ENCODE measurements at regions not wholly inside any gene's neighbourhood (a gene's known extent, or its start where the extent isn't known, plus 50 kb on each side); places are given as distances from the start of the nearest gene placed in this dataset.

DNA sequence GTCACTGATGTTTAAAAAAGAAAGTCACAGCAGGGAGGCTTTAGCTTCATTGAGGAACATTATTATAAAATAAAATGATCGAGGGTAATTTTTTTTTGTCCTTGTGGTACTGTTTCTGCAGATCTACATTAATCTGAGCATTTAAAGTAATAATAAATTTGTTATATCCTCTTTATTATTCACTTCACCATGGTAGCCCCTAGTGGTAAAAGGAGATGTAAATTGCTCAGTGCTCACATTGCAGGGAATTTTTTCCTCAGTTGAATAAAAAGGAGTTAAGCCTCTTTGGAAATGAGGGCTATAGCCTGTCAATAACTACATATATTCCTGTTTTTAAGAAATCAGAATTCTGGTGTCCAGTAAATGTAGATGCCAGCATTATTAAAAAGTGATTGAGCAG, 99.7 kb upstream of the VPREB1 start:
- DNase-seq, result no peak

DNA sequence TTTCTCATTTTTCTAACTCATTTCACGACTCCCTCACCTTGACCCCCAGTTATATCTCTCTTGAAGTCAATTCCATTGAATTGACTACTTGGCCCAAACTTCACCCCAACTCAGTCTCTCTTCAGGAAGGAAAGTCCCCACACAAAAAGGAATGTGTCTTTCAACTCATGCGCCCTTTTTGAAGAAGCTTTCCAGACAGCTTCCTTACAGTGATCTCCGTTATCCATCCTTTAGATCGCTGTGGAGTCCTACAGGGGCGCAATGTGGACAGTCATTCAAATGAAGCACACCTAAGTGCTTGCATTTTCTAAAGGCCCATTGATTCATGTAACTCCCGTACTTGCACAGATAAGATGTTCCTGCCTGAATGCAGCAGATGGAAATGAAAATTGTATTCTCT, 101.1 kb upstream of the VPREB1 start:
- DNase-seq, result no peak

DNA sequence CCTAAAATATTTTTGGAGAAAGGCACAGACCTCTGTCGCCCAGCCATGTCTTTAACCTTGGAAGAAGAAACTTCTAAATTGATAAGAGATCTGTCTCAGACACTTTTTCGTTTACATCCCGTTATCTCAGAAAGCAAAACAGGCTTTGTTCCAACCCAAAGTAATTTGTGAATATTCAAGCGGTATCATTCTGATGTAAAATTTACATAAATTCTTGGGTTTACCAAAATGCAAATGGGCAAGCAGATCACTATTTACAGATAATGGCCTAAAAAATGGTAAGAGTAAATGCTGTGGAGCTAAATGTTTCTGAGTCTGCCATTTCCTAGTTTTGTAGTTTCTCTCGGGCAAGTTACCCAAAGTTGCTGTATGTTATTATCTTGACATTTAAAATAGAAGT, 101.9 kb upstream of the VPREB1 start:
- DNase-seq, result no peak

DNA sequence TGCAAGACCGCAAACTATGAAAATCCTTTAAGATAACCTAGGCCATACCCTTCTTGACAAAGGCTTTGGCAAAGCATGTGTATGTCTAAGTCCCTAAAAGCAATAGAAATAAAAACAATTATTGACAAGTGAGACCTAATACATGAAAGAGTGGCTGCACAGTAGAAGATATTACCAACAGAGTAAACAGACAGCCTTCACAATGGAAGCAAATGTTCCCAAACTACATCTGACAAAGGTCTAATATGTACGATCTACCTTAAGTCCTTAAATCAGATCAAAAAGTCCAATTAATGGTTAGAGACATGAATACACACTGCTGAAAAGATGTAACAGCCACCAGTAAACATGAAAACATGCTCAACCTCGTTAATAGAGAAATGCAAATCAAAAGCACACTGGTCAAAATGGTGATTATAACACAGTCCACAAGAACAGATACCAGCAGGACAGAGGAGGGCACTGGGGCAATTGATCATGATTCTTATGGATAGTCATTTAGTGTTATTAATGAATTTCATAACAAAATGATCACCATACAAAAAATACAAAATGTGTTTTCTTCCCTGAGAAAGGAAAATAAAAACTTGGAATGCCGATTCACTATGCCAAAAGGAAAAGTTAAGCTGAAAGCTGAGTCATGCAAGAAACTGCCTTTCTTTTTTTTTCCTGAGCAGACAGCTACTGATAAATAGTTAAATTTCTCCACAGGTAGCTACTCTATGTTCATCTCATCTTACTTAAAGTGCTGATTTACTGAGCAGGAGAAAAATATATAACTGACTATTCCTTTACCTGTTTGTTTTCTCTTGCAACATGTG, 102.6 kb upstream of the VPREB1 start:
- no peak for DNase-seq

DNA sequence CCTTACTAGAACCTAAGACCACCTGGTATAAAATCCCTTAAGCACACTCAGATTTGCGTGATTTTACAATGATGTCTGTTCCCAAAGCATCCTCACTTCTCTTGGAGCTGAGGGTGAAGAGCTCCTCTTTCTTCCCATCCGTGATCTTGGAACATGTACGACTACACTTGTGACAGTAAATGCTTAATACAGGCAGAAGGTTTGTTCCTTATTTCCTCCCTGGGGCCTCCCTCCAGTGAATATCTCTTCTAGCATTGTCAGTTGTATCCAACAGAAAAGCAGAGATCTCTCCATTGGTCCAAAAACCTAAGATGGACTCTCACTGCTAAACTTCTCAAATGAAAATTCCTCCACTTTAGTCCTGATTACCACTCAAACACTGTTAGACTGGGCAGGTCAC, 103.6 kb upstream of the VPREB1 start:
- no peak for DNase-seq

DNA sequence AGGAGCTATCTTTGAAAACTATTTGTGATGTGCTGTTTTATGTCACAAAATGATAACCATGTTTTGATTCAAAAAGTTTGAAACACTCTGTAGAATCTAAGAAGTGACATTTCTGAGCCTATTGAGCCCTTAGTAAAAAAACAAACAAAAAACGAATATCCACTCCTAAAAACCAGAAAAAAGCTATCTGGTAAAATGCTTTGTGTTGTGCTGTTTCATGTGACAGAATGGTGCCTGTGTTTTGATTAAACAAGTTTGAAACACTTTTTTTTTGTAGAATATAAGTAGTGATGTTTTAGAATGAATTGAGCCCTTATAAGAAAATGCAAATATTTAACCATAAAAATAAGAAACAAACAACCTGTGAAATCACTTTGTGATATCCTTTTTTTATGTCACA, 105.2 kb upstream of the VPREB1 start:
- DNase-seq, result no peak

DNA sequence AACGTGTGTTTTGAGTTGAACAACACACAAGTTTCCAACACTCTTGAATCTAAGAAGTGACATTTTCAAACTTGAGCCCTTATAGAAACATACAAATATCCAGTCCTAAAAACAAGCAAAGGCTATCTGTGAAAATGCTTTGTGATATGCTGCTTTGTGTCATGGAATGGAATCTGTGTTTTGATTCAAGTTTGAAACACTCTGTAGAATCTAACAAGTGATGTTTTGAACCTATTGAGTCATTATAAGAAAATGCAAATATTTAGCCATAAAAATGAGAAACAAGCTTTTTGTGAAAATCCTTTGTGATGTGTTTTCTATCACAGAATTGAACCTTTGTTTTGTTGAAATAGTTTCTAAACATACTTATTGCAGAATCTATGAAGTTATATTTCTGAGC, 105.7 kb upstream of the VPREB1 start:
- no peak for DNase-seq

DNA sequence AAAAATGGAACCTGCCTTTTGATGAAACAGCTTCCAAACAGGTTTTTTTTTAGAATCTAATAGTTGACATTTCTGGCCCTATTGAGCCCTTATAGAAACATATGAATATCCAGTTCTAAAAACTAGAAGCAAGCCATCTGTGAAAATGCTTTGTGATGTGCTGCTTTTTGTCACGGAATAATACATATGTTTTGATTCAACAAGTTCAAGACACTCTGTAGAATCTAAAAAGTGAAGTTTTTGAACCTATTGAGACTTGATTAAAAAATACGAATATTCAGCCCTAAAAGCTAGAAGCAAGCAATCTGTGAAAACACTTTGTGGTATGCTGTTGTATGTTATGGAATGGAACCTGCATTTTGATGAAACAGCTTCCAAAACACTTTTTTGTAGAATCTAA, 106.7 kb upstream of the VPREB1 start:
- no peak for DNase-seq

DNA sequence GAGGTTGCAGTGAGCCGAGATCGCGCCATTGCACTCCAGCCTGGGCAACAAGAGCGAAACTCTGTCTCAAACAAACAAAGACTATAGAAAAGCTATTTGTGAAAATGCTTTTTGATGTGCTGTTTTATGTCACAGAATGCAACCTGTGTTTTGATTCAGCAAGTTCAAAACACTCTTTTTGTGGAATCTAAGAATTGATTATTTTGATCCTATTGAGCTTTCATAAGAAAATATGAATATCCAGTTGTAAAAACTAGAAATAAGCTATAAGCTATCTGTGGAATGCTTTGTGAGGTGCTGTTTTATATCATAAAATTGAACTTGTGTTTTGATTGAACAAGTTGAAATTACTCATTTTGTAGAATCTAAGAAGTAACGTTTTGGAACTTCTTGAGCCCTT, 110.7 kb upstream of the VPREB1 start:
- no peak for DNase-seq

DNA sequence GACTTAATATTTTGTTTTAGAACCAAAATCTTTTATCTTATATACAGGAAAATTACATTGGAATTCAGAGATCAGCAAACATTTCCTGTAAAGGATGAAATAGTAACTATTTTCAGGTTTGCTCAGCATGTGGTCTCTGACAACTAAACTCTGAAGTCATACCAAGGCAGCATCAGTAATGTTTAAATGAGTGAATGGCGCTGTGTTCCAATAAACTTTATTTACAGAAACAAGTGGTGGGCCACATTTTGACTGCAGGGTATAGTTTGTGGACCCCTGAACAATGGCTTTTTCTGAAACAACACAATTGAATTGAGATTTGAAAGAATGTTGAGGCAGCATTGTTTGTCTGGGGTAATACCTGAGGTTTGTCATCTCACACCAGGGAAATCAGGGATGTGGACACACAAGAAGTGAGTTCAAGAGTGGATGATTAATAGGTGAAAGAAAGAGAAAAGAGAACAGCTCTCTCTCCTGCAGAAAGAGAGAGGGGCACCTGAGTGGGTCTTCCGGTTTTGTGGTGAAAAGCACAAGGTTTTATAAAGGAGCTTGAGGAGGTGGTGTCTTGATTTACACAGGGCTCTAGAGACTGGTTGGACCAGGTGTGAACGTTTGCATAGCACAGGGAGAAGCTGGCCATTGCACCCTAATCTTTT, 113.5 kb upstream of the VPREB1 start:
- DNase-seq, result no peak

DNA sequence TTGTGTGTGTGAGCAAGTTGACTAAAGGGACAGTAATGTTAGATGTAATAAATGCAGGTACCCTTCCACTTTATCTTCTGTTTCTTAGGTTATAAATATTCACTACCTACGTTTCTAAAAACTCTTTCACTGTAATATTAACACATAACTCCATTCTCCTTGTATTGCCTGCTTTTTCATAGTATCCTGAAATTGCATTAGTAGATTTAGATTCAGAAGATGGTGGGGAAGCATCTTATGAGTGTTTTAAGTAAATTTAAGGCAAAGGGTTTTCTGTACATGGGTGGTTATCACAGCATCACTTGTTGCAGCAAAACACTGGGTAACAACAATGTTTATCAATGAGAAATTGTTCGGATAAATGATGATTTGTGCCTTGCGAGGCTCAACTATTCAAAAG, 115.2 kb upstream of the VPREB1 start:
- DNase-seq, result no peak

DNA sequence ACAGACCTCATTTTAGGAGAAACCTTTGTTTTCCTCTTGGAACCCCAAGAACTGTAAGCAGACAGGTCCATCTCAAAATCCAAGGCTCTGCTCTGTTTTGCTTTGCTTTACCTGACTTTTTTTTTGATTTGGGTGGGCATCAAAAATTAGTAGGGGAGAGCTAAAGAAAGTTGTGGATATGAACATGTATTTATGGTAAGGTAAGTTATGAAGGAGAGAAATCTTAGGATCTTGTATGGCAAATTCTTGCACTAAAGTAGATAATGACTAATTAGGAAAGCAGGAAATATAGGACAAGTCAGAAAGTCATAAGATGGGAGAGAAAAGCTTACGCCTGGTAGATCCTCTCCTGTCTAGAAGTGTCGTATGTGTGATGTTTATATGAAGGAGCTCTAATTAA, 116.1 kb upstream of the VPREB1 start:
- DNase-seq, result no peak

DNA sequence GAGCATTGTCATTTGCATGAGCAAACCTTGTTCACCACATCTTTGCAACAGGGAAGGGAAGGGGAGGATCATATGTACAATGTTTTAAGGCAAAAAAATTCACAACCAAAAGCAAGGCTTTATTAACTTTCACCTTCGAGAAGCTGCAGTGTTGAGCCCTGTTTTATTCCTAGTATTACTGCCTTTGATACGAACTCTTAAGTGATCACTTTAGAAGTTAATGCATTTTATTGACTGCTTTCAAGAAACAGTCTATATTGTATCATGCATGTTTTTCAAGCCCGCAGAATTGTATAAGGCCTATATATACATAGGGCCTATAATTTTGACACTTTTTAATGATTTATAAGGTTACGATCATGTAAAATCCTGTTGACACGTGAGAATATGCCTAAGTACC, 117.5 kb upstream of the VPREB1 start:
- no peak for DNase-seq

DNA sequence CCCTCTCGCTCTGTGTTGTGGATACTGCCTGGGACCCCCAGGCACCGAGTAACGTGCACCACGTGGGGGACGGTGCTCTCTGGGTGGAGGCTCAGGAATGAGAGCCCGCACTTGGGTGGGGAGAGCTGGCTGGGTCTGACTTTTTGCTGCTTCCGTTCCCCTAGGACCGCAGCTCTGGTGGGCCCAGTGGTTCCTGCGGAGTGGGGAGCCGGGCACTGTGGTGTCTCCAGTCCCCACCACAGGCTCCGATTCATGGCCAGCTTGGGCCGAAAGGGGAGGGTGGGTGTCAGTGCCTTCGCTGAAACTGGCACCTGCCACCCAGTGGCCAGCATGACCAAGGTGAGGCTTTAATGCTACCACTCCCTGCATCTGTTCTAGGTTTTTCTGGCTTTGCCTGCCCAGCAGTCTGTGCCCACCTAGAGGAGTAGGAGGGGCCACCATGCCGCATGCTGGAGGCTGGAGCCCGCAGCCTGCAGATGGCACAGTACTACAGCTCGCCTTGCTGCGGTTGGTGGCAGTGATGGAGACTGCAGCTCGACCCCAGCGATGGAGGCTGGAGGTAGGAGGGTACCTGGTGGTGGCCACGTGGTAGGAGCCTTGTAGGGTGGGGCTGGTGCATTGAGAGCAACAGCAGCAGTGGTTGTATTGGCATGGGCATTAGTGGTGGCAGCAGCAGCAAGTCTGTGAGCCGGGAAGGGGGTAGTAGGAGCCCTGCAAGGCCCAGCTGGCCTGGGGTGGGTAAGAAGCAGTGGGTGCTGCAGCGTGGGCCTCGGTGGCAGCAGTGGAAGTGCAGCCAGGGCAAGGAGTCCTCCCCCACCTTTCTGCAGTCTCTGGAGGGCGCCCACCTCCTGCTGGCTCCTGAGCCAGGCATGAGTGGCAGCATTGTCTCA, 118.8 kb upstream of the VPREB1 start:
- no peak for DNase-seq

DNA sequence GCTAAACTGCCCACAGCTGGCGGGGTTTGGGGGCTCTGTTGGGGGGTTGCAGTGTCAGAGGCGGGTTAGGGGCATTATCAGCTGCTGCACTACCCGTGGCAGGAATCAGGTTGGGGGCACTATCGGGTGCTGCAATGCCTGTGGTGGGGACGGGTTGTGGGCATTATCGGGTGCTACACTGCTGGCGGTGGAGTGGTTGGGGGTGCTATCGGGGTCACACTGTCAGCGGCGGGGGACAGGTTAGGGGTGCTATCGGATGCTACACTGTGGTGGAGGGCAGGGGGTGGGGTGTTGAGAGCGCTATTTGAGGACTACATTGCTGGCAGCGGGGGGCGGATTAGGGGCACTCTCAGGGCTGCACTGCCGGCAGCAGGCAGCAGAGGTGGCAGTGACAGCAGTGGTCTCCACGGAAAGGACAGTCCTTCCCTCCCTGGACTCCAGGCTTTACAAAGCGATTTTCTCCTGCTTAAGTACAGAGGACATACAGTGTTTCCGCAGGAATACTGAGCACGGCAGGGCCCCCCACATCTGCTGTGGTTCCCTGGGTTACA, 119.5 kb upstream of the VPREB1 start:
- DNase-seq, result no peak

DNA sequence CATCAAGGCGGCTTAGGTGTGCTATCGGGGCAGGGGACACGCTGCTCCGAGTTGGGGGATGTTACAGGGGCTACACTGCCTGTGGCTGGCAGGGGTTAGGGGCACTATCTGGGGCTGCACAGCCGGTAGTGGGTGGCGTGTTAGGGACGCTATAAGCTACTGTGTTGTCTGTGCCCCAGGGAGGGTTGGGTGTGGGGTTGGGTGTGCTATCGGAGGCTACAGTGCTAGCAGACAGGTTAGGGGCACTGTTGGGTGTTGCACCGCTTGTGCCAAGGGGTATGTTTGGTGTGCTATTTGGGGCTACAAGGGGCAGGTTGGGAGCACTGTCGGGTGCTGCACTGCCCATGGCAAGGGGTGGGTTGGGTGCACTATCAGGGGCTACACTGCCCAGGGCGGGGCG, 120.2 kb upstream of the VPREB1 start:
- DNase-seq, result no peak

DNA sequence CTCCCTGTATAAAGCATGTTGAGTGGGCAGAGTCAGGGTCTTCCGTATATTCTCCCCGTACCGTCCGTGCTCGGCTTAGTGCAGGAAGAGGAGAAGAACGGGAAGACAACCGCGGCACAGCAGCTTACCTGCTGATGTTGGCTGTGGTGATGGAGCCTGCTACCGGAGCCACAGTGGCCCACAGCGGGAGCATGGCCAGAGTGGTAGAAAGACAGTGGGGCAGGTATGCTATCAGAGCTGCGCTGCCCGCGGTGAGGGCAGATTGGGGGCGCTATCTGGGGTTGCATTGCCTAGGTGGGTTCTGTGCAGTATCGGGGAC, 120.7 kb upstream of the VPREB1 start:
- DNase-seq, result no peak

DNA sequence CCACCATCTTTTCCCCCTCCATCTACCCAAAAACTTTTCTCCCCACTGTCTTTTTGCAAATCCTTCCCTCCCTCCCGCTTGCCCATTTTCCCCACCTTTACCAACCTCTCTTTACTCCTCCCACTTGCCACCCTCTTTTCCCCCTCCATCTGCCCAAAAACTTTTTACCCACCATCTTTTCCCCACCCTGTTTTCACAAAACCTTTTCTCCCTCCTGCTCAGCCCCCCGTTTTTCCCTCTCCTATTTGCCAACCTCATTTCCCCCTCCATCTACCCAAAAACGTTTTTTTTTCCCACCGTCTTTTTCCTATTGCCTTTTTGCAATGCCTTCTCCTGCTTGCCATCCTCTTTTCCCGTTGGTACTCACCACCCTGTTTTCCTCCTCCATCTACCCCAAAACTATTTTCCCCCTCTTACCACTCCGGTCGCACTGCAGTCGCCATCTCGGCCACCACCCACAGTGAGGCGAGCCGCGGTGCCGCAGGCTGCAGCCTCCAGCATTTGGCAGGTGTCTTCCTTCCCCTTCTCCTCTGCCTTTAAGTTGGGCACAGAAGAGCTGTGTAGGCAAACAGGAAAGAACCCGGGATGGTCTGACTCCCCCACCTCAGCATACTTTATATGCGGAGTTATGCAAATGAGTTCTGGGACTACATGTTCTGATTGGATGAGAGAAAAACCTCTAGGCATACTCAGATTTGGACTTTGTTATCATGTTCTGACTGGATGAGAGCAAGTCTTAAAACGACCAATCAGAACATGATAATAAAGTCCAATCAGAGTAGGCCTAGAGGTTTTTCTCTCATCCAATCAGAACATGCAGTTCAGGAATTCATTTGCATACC, 121.2 kb upstream of the VPREB1 start:
- DNase-seq, result no peak

DNA sequence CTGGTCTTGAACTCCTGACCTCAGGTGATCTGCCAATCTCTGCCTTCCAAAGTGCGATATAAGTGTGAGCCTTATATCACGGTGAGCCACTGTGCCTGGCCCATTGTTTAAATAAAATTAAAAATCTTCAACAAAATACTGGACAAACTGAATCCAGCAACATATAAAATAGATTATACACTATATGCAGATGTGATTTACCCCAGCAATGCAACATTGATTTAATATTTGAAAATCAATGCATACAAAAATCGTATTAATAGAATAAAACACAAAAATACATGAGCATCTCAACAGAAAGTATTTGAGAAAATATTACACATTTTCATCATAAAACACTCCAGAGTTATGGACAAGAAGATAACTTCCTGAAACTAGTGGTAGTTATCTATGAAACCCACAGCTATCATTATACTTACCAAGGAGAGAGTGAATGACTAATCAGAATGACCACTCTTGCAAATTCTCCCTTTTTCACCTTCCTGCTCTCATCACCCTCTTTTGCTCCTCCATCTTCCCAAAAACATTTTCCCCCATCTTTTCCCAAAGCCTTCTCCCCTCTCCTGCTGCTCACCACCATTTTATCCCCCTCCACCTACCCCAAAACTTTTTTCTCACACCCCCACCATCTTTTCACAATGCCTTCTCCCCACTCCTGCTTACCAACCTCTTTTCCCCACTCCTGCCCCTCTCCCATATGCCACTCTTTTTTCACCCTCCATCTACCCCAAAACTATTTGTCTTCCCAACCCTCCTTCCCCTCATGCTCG, 122.1 kb upstream of the VPREB1 start:
- no peak for DNase-seq

DNA sequence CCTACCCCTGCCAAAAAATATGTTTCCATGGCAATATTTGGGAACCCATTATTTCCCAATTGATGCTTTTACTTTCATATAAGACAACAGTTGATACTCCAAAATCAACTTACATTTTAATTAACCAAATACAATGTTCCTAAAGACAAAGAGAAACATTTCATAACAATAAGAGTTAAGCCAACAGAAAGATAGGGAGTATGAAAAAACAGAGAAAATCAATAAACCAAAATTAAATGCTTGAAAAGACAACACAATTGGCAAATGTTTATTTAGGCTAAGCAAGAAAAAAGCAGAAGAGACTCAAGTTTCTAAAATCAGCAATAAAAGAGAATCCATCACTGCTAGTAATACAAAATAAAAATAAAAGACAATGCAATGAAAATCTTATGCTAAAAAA, 123.1 kb upstream of the VPREB1 start:
- no peak for DNase-seq

DNA sequence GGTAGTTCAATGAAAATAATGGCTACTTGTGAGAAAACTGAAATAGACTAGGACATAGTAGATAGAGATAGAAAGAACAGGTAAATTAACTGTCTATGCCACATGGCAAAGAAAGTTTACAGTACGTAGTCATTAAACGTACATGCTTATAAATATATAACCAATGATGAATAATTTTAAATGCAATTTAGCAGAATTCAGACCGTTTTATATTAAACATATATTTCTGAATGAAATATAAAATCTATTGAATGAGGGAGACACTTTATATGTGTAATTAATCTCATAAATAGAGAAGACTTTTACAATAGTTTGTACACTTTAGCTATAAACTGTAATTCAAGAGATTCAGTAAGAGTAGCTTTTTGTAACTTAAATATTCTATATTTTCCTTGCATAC, 124.4 kb upstream of the VPREB1 start:
- DNase-seq, result no peak

DNA sequence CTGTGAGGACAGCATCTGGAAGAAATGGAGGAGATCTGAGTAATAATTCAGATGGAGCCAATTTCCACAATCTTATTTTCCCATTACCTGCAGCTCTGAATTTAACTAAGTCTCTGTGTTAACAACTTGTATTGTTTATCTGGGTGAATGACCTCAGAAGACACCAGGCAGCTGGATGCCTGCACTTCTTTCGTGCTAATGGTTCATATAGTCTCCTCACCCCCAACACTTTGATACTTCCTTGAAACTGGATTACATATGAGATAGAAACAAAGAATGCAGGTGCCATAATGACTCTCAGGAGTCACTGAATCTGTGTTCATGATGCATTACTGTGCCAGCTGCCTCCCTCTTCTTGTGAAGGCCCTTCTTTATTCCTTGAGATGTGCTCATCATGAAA, 125.6 kb upstream of the VPREB1 start:
- no peak for DNase-seq

Data from fibroblast of skin of right biceps (primary cell).